Endodermal cell (in vitro differentiated cells): ENCODE measurements at regions not wholly inside any gene's neighbourhood (a gene's known extent, or its start where the extent isn't known, plus 50 kb on each side); places are given as distances from the start of the nearest gene placed in this dataset.

Experiments
- DNase-seq: peaks from one replicate; pipeline ENCODE4 v3.0.0-alpha.2; 2017
- H3K27ac ChIP-seq: 2 replicates; pipeline ENCODE4 v1.5.1; 2013; ENCODE audit warnings: mild to moderate bottlenecking, low read depth, low read length, moderate library complexity
- H3K27me3 ChIP-seq: 2 replicates; pipeline ENCODE4 v1.6.1; 2013; ENCODE audit warnings: mild to moderate bottlenecking, low read length, moderate library complexity; ENCODE audit not compliant: insufficient read depth, control insufficient read depth, poor library complexity, severe bottlenecking
- H3K36me3 ChIP-seq: 2 replicates; pipeline ENCODE4 v1.7.0; 2013; ENCODE audit warnings: mild to moderate bottlenecking, low read length, moderate library complexity; ENCODE audit not compliant: control insufficient read depth, insufficient read depth
- H3K4me1 ChIP-seq: one replicate; pipeline ENCODE4 v1.7.0; 2013; ENCODE audit warnings: low read length; ENCODE audit not compliant: control insufficient read depth, insufficient read depth
- H3K4me3 ChIP-seq: 2 replicates; pipeline ENCODE4 v1.5.1; 2013; ENCODE audit warnings: mild to moderate bottlenecking, low read length, moderate library complexity
- H3K9ac ChIP-seq: 2 replicates; pipeline ENCODE4 v1.6.1; 2013; ENCODE audit warnings: mild to moderate bottlenecking, low read length, moderate library complexity; ENCODE audit not compliant: poor library complexity, severe bottlenecking; ENCODE audit errors: extremely low read depth
- H3K9me3 ChIP-seq: 2 replicates; pipeline ENCODE4 v1.6.1; 2013; ENCODE audit warnings: mild to moderate bottlenecking, low read length, moderate library complexity; ENCODE audit not compliant: control insufficient read depth
- H3K27ac Mint-ChIP-seq: 2 replicates; pipeline ENCODE4 v1.8.0; 2020; ENCODE audit warnings: mixed read lengths
- H3K27me3 Mint-ChIP-seq: 2 replicates; pipeline ENCODE4 v1.8.0; 2021; ENCODE audit warnings: mild to moderate bottlenecking, mixed read lengths; ENCODE audit not compliant: insufficient read depth
- H3K36me3 Mint-ChIP-seq: 2 replicates; pipeline ENCODE4 v1.8.0; 2020; ENCODE audit warnings: low read depth, mixed read lengths
- H3K4me1 Mint-ChIP-seq: 2 replicates; pipeline ENCODE4 v1.8.0; 2020; ENCODE audit warnings: mixed read lengths
- H3K4me3 Mint-ChIP-seq: 2 replicates; pipeline ENCODE4 v1.8.0; 2020; ENCODE audit warnings: mild to moderate bottlenecking, moderate library complexity, mixed read lengths
- H3K9me3 Mint-ChIP-seq: 2 replicates; pipeline ENCODE4 v1.8.0; 2020; ENCODE audit warnings: mild to moderate bottlenecking, mixed read lengths
- CTCF ChIP-seq: fragments of 200-600 bp; sonication (generic); conservative IDR thresholded peaks from 2 replicates; pipeline ENCODE4 v1.5.0; 2021; ENCODE audit warnings: antibody characterized with exemption, mild to moderate bottlenecking
- WGBS, 2 experiments: methylation state at CpG; one replicate each; pipeline versions ENCODE4 v1.1.5 to v1.1.7; 2013; ENCODE audit warnings: missing lambda C conversion rate in 2 of 2, mixed read lengths in 1 of 2; ENCODE audit not compliant: insufficient coverage in 1 of 2, insufficient read length in 1 of 2; 5-methylcytosine and 5-hydroxymethylcytosine counted together

GRCh38 chr14:71372411-71372838 is 465.2 kb downstream of the PCNX1 start:
- DNase-seq: no peak
- 80% methylated on average over 1 of the region's 4 CpGs; no CpG with 5 or more reads in 1 of the 2 experiments for WGBS, 2 experiments
- Histone ChIP-seq H3K27me3 (no peaks in the 10 kb centered on the region), H3K36me3 (no peaks in the 10 kb centered on the region), H3K27ac (no peak overlapping the region), H3K9me3 (peaks cover 17% of the 10 kb centered on the region), H3K4me3 (no peak overlapping the region), H3K9ac (no peak overlapping the region), H3K4me1 (no peaks in the 10 kb centered on the region)
- Mint-ChIP-seq H3K27me3 (no peaks in the 10 kb centered on the region), H3K27ac (no peak overlapping the region), H3K9me3 (peaks cover 23% of the 10 kb centered on the region), H3K4me3 (no peak overlapping the region), H3K36me3 (peaks cover 16% of the 10 kb centered on the region), H3K4me1 (peaks cover 9% of the 10 kb centered on the region)
- TF ChIP-seq CTCF: no peak

GRCh38 chr14:71373773-71374172 is 466.5 kb downstream of the PCNX1 start:
- Histone ChIP-seq H3K27ac (no peak overlapping the region), H3K9ac (no peak overlapping the region), H3K36me3 (no peaks in the 10 kb centered on the region), H3K4me3 (no peak overlapping the region), H3K27me3 (no peaks in the 10 kb centered on the region), H3K9me3 (peaks cover 29% of the 10 kb centered on the region), H3K4me1 (no peaks in the 10 kb centered on the region)
- no peak overlapping the region for H3K4me3 Mint-ChIP-seq
- peaks cover 33% of the 10 kb centered on the region for H3K9me3 Mint-ChIP-seq
- H3K36me3 Mint-ChIP-seq: peaks cover 27% of the 10 kb centered on the region
- WGBS, 2 experiments: 82 to 100% methylated on average over 1 of the region's 1 CpG
- no peak for DNase-seq
- TF ChIP-seq CTCF: no peak
- H3K27ac Mint-ChIP-seq: no peak overlapping the region
- H3K4me1 Mint-ChIP-seq: peaks cover 9% of the 10 kb centered on the region
- no peaks in the 10 kb centered on the region for H3K27me3 Mint-ChIP-seq

GRCh38 chr14:71374989-71375388 is 467.7 kb downstream of the PCNX1 start:
- Mint-ChIP-seq H3K36me3 (peaks cover 34% of the 10 kb centered on the region), H3K4me3 (no peak overlapping the region), H3K9me3 (peaks cover 40% of the 10 kb centered on the region), H3K27me3 (no peaks in the 10 kb centered on the region), H3K4me1 (peaks cover 9% of the 10 kb centered on the region), H3K27ac (no peak overlapping the region)
- Histone ChIP-seq H3K9ac (no peak overlapping the region), H3K4me1 (no peaks in the 10 kb centered on the region), H3K36me3 (no peaks in the 10 kb centered on the region), H3K4me3 (no peak overlapping the region), H3K9me3 (peaks cover 38% of the 10 kb centered on the region), H3K27ac (no peak overlapping the region), H3K27me3 (no peaks in the 10 kb centered on the region)
- TF ChIP-seq CTCF: no peak
- 93% methylated on average over 1 of the region's 1 CpG for WGBS, 2 experiments
- no peak for DNase-seq
